OCI-LY7 (cell line): ENCODE measurements at regions not wholly inside any gene's neighbourhood (a gene's known extent, or its start where the extent isn't known, plus 50 kb on each side); places are given as distances from the start of the nearest gene placed in this dataset.

ENCODE experiments used
- EZH2phosphoT487 ChIP-seq: fragments of 200-600 bp; sonication (generic); IDR thresholded peaks from 2 replicates; pipeline ENCODE4 v1.6.1; 2018; ENCODE audit warnings: low read depth, borderline replicate concordance, mild to moderate bottlenecking, mixed run types, antibody characterized with exemption, low read length, moderate library complexity, mixed read lengths
- TF ChIP-seq, protein P1 (sequence below): fragments of 200-600 bp; sonication (generic); conservative IDR thresholded peaks from 2 replicates; pipeline ENCODE4 v1.5.1; 2014; ENCODE audit warnings: mild to moderate bottlenecking, antibody characterized with exemption, low read length, moderate library complexity, mixed read lengths

DNA sequence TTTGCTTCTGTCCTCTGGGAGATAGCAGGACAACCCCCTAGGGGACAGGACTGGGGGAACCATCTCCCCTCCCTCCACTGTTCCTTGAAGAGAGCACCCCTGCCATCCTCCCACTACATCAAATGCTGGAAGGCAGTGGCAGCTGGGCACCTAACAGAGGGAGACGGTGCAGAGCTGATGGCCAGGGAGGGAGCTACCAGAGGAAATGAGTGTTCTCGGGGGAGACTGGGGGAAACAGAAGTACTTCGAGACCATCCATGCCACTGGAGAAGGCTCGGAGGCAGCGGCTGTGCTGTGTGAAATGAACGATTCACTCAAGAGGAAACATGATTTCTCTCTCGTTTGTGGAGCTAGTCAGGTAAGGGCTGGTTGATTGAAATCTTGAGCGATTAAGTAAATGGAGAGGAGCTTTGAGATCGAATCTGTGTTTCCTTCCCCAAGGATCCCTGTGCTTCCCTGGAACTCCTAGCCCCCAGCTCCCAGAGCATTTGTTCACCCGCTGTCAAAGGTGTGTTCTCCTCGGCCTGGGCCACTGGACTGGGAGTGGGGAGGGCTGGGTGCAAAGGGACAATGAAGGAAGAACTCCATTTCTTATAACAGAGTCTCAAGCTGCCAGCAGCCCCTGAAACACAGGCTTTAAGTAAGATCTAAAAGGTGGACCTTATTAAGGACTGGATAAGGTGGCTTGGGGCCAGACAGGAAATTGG, 261.3 kb upstream of the MOCS1 start:
- TF ChIP-seq, protein P1, sequence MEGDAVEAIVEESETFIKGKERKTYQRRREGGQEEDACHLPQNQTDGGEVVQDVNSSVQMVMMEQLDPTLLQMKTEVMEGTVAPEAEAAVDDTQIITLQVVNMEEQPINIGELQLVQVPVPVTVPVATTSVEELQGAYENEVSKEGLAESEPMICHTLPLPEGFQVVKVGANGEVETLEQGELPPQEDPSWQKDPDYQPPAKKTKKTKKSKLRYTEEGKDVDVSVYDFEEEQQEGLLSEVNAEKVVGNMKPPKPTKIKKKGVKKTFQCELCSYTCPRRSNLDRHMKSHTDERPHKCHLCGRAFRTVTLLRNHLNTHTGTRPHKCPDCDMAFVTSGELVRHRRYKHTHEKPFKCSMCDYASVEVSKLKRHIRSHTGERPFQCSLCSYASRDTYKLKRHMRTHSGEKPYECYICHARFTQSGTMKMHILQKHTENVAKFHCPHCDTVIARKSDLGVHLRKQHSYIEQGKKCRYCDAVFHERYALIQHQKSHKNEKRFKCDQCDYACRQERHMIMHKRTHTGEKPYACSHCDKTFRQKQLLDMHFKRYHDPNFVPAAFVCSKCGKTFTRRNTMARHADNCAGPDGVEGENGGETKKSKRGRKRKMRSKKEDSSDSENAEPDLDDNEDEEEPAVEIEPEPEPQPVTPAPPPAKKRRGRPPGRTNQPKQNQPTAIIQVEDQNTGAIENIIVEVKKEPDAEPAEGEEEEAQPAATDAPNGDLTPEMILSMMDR, result no peak
- TF ChIP-seq EZH2phosphoT487, result no peak
